Tibial nerve (tissue), 3 donors: ENCODE measurements at regions not wholly inside any gene's neighbourhood (a gene's known extent, or its start where the extent isn't known, plus 50 kb on each side); places are given as distances from the start of the nearest gene placed in this dataset.

ENCODE experiments used
- CTCF ChIP-seq, 5 experiments: fragments of 200-600 bp in 3 of 5; fragments of 450-650 bp in 2 of 5; sonication (generic) in 3 of 5; IDR thresholded peaks; one replicate each; pipeline ENCODE4 v1.5.1; 2016 to 2019; ENCODE audit warnings: antibody characterized with exemption in 5 of 5, mild to moderate bottlenecking in 3 of 5, moderate library complexity in 2 of 5
- POLR2A ChIP-seq, 2 donors: fragments of 450-650 bp; IDR thresholded peaks; one replicate each; pipeline ENCODE4 v1.6.1; 2017; ENCODE audit warnings: antibody characterized with exemption in 2 of 2, mild to moderate bottlenecking in 2 of 2, moderate library complexity in 2 of 2

- TF ChIP-seq CTCF (IDR thresholded peaks at IDR 0.05), result no peak
- no peak for TF ChIP-seq POLR2A (IDR thresholded peaks at IDR 0.05)
These were observed 1264.3 kb upstream of the ADGRL2 start for GRCh38 chr1:80536461-80536860.
